ENCODE measurements at regions not wholly inside any gene's neighbourhood (a gene's known extent, or its start where the extent isn't known, plus 50 kb on each side); places are given as distances from the start of the nearest gene placed in this dataset.

DNA sequence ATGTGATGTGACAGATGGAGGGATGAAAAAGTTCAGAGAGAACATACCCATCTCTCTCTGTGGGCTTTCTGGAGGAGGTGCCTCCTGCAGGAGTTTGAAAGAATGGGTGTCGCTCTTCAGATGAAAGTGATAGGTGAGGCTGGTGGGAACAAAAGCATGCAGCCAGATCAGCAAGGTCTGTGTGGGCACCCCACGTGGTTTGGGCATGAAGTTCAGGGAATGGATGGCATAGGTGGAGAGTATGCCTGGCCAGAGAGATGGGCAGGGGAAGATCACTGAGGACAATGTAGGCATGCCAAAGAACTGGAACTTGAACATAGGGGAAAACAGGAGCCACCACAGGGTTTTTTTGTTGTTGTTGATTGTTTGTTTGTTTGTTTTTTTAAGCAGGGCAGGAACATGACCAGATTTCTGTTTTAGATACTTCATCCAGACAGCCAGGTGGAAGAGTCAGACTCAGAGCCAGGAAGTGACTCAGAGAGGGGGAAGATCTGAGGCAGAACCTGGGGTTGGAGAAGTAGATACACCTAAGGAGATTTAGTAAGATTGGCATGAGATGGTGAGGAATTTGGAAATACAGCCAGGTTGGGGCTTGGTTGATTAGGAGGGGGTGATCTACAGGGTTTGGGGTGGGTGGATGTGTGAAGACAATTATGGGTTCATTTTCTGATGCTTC is 64.8 kb upstream of the CLSTN2 start:
- DNase-seq, result no peak
- Histone ChIP-seq H3K4me1 (no peaks in the 10 kb centered on the region), H3K4me3 (no peak overlapping the region), H3K36me3 (no peaks in the 10 kb centered on the region), H3K27me3 (no peaks in the 10 kb centered on the region; the same call in 1 of the 2 replicates), H3K9me3 (replicated peaks) (no peaks in the 10 kb centered on the region), H3K27ac (no peak overlapping the region)

DNA sequence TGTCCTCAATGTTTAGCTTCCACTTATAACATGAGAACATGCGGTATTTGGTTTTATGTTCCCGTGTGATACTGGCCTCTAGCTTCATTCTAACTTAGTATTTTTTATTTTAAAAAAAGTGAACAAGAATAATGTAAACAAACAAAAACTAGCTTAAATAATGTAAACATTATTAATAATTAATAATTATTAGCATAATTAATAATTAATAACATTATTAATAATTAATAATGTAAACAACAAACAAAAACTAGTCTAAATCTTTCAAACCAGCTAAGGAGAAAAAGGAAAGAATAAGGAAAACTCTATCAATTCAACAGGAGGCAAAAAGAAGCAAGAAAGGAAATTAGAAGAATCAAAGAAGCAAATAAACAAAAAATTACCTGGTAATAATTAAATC is 66.2 kb upstream of the CLSTN2 start:
- DNase-seq, result no peak
- Histone ChIP-seq H3K36me3 (no peaks in the 10 kb centered on the region), H3K9me3 (replicated peaks) (no peaks in the 10 kb centered on the region), H3K27ac (no peak overlapping the region), H3K27me3 (no peaks in the 10 kb centered on the region; the same call in 1 of the 2 replicates), H3K4me3 (no peak overlapping the region), H3K4me1 (no peaks in the 10 kb centered on the region)

DNA sequence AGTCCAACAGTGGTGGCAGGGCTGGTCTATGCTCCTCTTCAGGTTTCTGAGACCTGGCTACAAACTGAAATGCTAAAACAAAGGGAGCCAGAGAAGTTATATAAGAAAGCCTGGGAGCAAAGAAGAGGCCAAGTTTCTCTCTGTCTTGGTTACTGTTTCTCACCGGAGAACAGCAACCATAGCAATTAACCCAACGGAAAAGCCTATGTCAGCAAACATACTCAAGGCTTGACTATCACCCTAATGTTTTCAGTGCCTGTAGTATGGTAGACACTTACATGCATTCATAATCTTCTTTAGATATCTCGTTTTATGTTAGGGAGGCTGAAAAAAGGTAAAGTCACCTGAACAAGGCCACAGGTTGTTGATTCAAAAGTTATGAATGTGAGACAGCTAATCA is 86.3 kb upstream of the CLSTN2 start:
- Histone ChIP-seq H3K27ac (no peak overlapping the region), H3K9me3 (replicated peaks) (0 out of 2 replicates have a peak, but pooled peaks cover 7% of the 10 kb centered on the region), H3K4me1 (peaks cover 24% of the 10 kb centered on the region), H3K36me3 (no peaks in the 10 kb centered on the region), H3K4me3 (no peak overlapping the region), H3K27me3 (no peaks in the 10 kb centered on the region)
- DNase-seq, result no peak

DNA sequence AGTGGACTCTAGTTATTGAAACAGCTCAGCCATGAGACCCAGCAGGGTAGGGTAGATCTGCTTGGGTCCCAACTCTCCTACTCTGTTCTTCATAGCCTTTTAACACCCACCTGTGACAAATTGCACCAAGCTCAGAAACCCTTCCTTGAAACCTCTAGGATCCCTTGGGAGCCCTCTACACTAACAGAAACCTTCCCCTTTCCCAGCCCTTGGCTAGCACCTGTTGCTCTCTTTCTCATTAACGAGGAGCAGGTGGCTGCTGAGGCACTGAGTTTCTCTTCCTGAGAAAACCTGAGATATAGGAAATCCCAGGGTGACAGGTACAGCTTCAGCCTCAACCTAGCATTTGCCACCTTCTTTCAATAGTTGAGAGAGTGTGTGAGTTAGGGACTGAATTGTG is 88.3 kb upstream of the CLSTN2 start:
- H3K4me3 ChIP-seq, result no peak overlapping the region
- peaks cover 24% of the 10 kb centered on the region for H3K4me1 ChIP-seq
- no peaks in the 10 kb centered on the region for H3K36me3 ChIP-seq
- H3K27ac ChIP-seq, result peak overlapping the region; percentile 15; the same call in 1 of the 2 replicates
- no peaks in the 10 kb centered on the region for H3K27me3 ChIP-seq
- H3K9me3 ChIP-seq (replicated peaks), result no peaks in the 10 kb centered on the region
- DNase-seq, result peak; percentile 82 to 93

DNA sequence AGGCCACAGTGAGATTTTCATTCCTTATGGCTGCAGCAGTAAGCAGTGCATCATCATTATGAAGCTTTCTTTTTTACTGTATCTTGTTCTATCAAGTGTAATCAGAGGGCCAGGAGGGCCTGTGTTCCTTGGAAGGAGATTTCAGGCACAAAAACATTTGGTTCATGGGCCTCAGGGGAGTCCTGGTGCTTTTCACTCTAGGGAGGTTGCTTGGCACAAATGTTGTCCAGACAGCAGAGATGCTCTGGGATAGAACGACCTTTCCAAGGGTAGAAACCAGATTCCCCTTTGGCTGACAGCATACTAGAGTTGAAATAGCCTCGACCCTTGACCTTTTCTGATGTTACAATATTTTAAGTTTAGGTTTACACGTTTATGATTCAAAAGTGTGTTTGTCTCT is 95.3 kb upstream of the CLSTN2 start:
- Histone ChIP-seq H3K9me3 (replicated peaks) (peaks cover 4% of the 10 kb centered on the region; the same call in 1 of the 2 replicates), H3K27me3 (no peaks in the 10 kb centered on the region), H3K36me3 (no peaks in the 10 kb centered on the region), H3K4me1 (peaks cover 17% of the 10 kb centered on the region), H3K27ac (no peak overlapping the region), H3K4me3 (no peak overlapping the region)
- no peak for DNase-seq

DNA sequence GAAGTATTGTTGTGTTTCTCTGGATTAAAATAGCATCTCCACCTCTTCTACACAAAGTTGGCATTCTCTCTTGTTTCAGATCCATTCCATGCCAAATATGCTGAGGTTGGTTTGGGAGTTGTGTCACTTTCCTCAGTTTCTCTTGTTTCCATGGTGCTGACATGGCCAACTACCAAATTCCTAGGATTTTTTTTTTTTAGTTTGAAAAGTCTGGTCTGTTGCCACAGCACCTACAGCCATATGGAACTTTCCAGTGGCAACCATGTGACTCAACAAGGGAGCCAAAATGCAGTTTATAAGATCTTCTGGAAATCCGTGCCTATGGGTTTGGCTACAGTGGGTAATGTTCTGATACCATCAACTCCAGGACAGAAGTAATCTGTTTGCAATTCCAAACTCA is 96.0 kb upstream of the CLSTN2 start:
- H3K27ac ChIP-seq, result no peak overlapping the region
- no peaks in the 10 kb centered on the region for H3K36me3 ChIP-seq
- peaks cover 17% of the 10 kb centered on the region for H3K4me1 ChIP-seq
- peaks cover 4% of the 10 kb centered on the region; the same call in 1 of the 2 replicates for H3K9me3 ChIP-seq (replicated peaks)
- H3K4me3 ChIP-seq, result no peak overlapping the region
- H3K27me3 ChIP-seq, result no peaks in the 10 kb centered on the region
- no peak for DNase-seq

DNA sequence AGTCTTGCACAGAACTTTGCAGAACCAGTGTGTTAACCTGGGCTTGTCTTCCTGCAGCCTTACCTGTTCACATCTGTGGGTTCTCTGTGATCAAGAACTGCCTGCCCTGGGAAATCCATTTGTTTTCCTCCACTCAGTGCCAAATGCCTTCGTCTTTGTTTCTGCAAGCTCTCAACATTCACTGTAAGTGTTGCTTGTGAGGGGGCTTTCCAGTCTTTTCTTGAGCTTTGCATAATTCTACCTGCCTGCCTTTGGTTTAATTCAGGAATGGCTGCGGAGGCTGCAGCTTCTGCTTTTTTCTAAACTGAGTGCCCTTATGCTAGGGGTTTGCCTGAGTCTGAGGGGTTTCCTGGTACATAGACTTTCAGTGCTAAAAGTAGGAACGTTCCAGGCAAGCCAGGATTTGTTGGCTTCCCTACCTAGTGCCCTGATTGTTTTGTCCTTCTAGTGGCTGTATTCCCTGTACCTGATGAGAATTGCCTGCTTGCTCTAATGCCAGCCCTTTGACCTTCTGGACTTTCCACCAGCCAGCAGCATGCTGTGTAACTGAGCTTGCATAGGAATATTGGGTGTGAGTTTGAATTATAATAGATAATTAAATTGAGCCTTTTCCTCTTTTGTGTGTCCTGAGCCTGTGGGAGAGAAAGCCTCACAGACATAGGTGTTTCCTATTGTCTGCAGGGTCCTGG is 96.6 kb upstream of the CLSTN2 start:
- Histone ChIP-seq H3K4me1 (peaks cover 17% of the 10 kb centered on the region), H3K36me3 (no peaks in the 10 kb centered on the region), H3K27ac (no peak overlapping the region), H3K9me3 (replicated peaks) (peaks cover 4% of the 10 kb centered on the region; the same call in 1 of the 2 replicates), H3K4me3 (no peak overlapping the region), H3K27me3 (no peaks in the 10 kb centered on the region)
- DNase-seq, result no peak

DNA sequence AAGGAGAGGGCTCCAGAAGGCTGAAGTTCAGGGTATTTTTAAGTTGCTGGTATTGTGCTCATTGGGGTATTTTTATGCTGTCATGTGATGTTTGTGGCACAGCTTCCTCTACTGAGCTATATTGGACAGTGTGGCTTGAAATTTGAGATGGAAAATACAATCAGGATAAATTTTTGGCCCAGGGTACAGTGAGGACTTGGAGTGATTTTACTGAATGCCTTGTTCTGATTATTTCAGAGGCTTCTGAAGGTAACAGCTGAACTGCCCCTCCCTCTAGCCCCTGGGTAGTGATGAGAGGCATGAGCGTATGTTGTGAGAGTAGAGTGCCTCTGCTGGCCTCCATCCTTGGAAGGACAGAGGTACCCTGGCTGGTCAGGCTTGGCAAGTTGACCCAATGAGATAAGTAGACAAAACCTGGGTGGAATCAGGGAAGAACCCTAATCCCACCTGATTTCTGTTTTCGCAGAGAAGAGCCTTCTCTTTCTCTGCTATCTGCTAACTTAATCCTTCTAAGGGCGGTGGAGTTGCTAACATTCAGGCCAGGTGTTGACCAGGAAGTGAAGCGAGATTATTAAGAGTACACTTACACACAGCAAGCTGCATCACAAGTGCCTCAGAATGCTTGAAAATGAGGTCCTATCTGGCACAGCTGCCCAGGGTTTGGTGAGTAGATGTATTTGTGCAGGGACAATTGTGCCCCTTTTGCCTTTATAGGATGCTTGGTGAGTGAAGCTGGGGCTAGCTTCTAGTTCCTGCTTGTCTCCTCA is 98.1 kb upstream of the CLSTN2 start:
- Histone ChIP-seq H3K27ac (peak overlapping the region; percentile 60), H3K4me3 (no peak overlapping the region), H3K27me3 (no peaks in the 10 kb centered on the region), H3K9me3 (replicated peaks) (peaks cover 4% of the 10 kb centered on the region; the same call in 1 of the 2 replicates), H3K4me1 (peaks cover 18% of the 10 kb centered on the region), H3K36me3 (no peaks in the 10 kb centered on the region)
- DNase-seq, result peak; percentile 61 to 68

DNA sequence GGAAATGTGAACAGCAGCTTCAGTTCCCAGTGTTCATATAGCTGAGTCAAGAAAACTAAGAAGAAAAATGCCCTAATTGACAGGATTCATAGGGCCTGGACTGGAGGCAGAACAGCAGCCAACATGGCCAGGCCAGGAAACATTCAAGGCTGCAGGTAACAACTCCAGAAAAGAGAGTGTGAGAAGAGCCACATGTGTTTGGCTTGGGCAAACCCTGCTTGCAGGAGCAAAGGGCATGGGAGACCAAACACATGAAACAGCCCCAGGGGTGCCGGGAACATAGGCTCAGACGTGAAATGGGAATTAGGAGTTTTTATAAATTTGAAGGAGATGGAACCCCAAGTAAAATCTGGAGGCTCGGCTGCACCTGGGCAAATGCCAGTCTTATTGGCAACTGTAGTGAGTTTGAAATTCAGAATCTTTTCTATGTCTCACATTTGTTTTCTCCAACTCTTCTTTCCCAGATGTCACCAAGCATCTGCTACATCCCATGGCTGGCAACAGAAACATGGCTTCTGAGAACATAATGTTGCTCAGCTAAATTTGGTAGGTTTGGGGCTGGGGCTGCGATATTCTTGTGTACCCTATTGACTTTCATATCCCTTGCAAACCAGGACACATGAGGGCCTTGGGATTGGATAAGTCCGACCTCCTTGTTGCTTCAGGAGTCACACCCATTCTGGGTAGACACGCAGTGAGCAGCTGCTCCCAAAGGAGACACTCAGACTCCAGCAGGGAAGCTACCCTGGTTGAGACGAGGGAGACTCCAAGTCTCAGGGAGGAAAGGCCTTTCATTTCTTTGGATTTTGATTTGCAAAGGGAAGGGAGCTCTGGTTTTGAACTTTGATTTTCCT is 98.9 kb upstream of the CLSTN2 start:
- H3K4me1 ChIP-seq, result peaks cover 25% of the 10 kb centered on the region
- peak; percentile 64 to 66 for DNase-seq
- no peak overlapping the region for H3K4me3 ChIP-seq
- peaks cover 4% of the 10 kb centered on the region; the same call in 1 of the 2 replicates for H3K9me3 ChIP-seq (replicated peaks)
- no peaks in the 10 kb centered on the region for H3K27me3 ChIP-seq
- H3K27ac ChIP-seq, result peak overlapping the region; percentile 60
- H3K36me3 ChIP-seq, result no peaks in the 10 kb centered on the region

DNA sequence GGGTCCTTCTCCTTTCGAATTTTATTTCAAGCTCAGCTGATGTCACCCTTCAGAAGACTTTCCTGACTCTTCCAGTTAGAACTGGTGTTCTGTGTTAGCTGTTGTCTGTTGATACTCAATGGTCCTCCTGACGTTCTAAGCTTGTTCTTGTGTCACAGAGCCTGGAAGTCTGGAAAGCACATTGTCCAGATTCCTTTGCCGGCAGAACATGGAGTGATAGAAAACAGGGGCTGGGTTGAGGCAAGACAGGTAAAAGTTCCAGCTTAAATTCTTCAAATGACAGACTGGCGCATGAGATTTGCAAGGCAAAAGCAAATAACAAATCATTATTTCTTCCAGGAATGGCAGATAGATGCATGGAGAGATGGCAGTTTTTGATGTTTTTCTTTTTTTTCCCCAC is 102.0 kb upstream of the CLSTN2 start:
- Histone ChIP-seq H3K4me1 (peaks cover 36% of the 10 kb centered on the region), H3K4me3 (no peak overlapping the region), H3K27me3 (no peaks in the 10 kb centered on the region), H3K27ac (no peak overlapping the region), H3K9me3 (replicated peaks) (no peaks in the 10 kb centered on the region), H3K36me3 (no peaks in the 10 kb centered on the region)
- DNase-seq, result no peak

DNA sequence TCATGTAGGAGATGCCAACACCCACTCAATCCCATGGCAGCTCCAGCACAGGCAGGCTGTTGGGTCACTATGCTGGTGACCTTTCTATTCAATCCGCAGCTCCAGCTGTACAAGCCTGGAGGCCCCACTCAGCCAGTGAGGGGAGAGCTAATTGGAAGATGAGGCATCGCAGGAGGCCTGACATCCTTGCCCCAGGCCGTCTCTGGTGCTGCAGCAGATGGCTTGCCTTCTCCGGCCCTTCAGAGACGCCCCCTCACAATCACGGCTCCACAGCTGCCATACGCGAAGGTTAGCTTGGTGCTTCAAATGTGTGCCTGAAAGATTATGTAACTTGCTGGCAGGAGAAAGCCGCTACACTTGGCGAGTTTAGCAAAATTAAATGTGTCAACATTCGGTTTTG is 104.2 kb upstream of the CLSTN2 start:
- H3K27ac ChIP-seq, result no peak overlapping the region
- no peaks in the 10 kb centered on the region for H3K9me3 ChIP-seq (replicated peaks)
- peaks cover 22% of the 10 kb centered on the region for H3K4me1 ChIP-seq
- no peak overlapping the region for H3K4me3 ChIP-seq
- no peaks in the 10 kb centered on the region for H3K36me3 ChIP-seq
- H3K27me3 ChIP-seq, result no peaks in the 10 kb centered on the region
- peak; percentile 87 to 90 for DNase-seq

DNA sequence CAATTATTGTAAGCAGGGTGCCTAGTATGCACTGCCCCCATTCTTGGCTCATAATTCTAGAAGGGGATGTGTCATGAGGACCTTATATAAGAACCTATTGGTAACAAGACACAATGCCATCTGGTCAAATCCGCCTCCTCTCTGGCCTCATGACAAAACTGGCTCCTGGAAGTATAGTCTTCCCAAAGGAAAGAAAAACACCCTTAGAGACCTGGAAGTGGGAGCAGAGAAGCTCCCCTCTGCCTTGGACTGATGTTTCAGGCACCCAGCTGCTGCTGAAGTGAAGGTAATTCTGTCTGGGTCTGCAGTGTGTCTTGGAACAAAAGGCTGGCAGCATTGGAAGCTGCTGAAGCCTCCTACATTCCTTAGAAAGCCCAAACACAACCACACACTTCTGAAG is 107.2 kb upstream of the CLSTN2 start:
- Histone ChIP-seq H3K9me3 (replicated peaks) (no peaks in the 10 kb centered on the region), H3K36me3 (no peaks in the 10 kb centered on the region), H3K27ac (no peak overlapping the region), H3K27me3 (0 out of 2 replicates have a peak, but pooled peaks cover 4% of the 10 kb centered on the region), H3K4me1 (peaks cover 21% of the 10 kb centered on the region), H3K4me3 (no peak overlapping the region)
- DNase-seq, result no peak

DNA sequence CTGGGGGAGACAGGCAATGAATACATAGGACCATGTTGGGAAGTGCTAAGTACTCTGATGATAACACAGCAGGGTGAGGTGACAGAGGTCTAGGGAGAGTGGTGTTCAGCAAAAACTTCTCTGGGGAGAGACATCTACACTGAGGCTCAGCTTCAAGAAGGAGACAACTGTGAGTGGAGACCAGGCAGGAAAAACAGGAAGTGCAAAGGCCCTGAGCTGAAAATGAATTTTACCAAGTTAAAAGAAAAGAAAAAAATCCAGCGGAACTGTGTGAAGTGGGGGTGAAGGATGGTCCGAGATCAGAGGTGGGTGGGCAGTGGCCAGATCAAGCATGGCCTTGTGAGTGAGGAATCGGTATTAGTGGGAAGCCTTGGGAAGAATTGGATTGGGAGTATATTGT is 110.1 kb upstream of the CLSTN2 start:
- Histone ChIP-seq H3K36me3 (no peaks in the 10 kb centered on the region), H3K9me3 (replicated peaks) (peaks cover 9% of the 10 kb centered on the region; the same call in 1 of the 2 replicates), H3K4me1 (0 out of 2 replicates have a peak, but pooled peaks cover 5% of the 10 kb centered on the region), H3K27me3 (0 out of 2 replicates have a peak, but pooled peaks cover 4% of the 10 kb centered on the region), H3K4me3 (no peak overlapping the region), H3K27ac (no peak overlapping the region)
- DNase-seq, result no peak

DNA sequence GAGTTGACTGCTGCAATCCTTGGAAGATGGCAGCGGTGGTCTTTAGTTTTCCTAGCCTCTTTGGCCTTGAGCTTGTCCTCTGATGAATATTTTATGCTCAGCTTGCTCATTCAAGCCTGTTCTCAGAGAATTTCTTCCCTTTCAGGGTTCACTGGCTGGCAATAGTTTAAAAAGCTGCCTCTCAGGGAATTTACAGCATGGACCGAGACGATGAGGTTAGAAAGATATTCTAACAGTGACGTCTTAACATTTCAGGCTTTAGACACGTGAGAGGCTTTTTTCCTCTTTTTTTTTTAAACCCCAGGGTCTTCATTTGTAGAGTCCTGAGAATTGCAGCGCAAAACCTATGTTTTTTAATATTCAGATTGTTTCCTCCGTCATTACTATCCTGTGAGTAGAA is 120.3 kb upstream of the CLSTN2 start:
- Histone ChIP-seq H3K4me3 (no peak overlapping the region), H3K27ac (no peak overlapping the region), H3K4me1 (peaks cover 8% of the 10 kb centered on the region; the same call in 1 of the 2 replicates), H3K27me3 (no peaks in the 10 kb centered on the region), H3K36me3 (no peaks in the 10 kb centered on the region), H3K9me3 (replicated peaks) (no peaks in the 10 kb centered on the region)
- DNase-seq, result no peak
